ENCODE measurements at regions not wholly inside any gene's neighbourhood (a gene's known extent, or its start where the extent isn't known, plus 50 kb on each side); places are given as distances from the start of the nearest gene placed in this dataset.
"Not testable (repeated sequence)": the region's sequence is repeated elsewhere in the genome, so short reads cannot be mapped to it uniquely, and the experiment has no call there.

DNA sequence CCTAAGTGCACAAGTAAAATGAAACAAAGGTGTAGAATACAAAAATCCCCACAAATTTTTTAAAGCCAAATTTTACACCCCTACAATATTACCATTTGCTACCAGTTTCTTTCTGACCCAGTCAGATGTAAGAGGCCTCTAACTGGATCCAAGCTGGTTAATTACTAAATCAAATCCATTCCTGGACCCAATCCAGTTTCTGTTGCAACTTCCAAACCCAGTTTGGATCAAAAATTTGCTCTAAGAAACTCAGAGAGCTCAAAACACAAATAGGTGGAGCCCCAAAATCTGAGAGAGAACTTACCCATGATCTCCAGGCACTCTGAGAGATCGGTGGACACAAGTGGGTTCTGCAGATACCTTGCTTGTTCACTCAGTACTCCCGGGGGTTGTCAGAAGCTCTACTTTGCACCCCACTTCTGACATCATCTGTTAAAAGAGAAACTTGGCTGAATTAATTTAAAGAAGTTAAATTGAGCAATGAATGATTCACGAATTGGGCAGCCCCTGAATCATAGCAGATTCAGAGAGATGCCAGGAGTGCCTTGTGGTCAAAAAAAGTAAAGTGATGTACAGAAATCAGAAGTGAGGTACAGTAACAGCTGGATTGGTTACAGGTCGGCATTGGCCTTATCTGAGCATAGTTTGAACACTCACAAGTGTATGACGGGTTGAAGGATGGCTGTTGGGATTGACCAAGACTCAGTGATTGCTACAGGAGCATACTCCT lies 448.0 kb downstream of the KCNT2 start:
- FAIRE-seq: no peak
- no peak overlapping the region for H3K27ac ChIP-seq (ENCODE audit: low read depth in 1 of 3, low read length in 2 of 3)
- peaks cover 0 to 3% of the 10 kb centered on the region in 2 donors for H3K9me3 ChIP-seq (ENCODE audit: control insufficient read depth in 2 of 2, insufficient read depth in 1 of 2, low read depth in 1 of 2, low read length in 1 of 2)
- no peaks in the 10 kb centered on the region for H3K27me3 ChIP-seq (ENCODE audit: control insufficient read depth in 3 of 3, insufficient read depth in 3 of 3, low read length in 3 of 3)
- DNase-seq: no peak
- no peaks in the 10 kb centered on the region for H3K4me1 ChIP-seq (ENCODE audit: control insufficient read depth in 3 of 3, insufficient read depth in 2 of 3, low read depth in 1 of 3, low read length in 2 of 3)
- H3K4me3 ChIP-seq (ENCODE audit: low read depth in 1 of 3, low read length in 3 of 3): no peak overlapping the region
- 62 to 79% (median 63%) methylated on average over 5 of the region's 5 CpGs for WGBS, 3 donors
- no peaks in the 10 kb centered on the region for H3K36me3 ChIP-seq (ENCODE audit: control insufficient read depth in 3 of 3, insufficient read depth in 2 of 3, low read depth in 1 of 3, low read length in 3 of 3)

DNA sequence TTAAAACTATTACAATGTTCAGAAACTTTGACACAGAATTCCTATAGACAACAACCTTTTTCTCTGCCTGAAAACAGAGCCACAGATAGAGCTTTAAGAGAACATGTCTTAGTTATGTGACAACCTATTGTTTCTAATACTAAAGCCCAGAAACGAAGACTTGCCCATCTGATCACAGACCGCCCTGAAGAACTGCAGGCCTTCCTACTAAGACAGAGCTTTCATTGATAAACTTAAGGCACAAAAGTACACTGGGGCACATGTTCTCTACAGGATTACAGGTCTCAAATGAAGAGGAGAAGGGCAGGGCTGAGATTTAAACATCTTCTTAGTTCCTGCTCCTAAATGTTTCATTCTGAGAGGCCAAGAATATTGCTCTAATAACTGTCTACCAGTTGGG lies 452.7 kb downstream of the KCNT2 start:
- H3K27ac ChIP-seq (ENCODE audit: low read depth in 1 of 3, low read length in 2 of 3): no peak overlapping the region
- FAIRE-seq: no peak

DNA sequence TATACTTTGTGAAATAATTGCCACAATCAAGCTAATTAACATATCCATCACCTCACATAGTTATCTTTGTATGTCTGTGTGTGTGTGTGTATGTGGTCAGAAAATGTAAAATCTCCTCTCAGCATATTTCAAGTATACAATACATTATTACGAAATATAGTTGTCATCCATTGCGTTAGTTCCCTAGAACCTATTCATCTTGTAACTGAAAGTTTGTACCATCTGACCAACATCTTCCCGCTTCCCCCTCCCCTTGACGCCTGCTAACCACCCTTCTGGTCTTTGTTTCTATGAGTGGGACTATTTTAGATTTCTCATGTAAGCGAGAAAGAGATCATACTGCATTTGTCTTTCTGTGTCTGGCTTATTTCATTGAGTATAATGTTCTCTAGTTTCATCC lies 455.3 kb downstream of the KCNT2 start:
- H3K27me3 ChIP-seq (ENCODE audit: control insufficient read depth in 3 of 3, insufficient read depth in 3 of 3, low read length in 3 of 3): no peaks in the 10 kb centered on the region
- H3K27ac ChIP-seq (ENCODE audit: low read depth in 1 of 3, low read length in 2 of 3): no peak overlapping the region
- FAIRE-seq (peak; percentile 64), DNase-seq (no peak)
- H3K4me1 ChIP-seq (ENCODE audit: control insufficient read depth in 3 of 3, insufficient read depth in 2 of 3, low read depth in 1 of 3, low read length in 2 of 3): no peaks in the 10 kb centered on the region
- 83 to 91% (median 85%) methylated on average over 5 of the region's 5 CpGs for WGBS, 3 donors
- H3K36me3 ChIP-seq (ENCODE audit: control insufficient read depth in 3 of 3, insufficient read depth in 2 of 3, low read depth in 1 of 3, low read length in 3 of 3): no peaks in the 10 kb centered on the region
- H3K9me3 ChIP-seq (ENCODE audit: control insufficient read depth in 2 of 2, insufficient read depth in 1 of 2, low read depth in 1 of 2, low read length in 1 of 2): no peaks in the 10 kb centered on the region
- H3K4me3 ChIP-seq (ENCODE audit: low read depth in 1 of 3, low read length in 3 of 3): no peak overlapping the region

More for the DNA sequence above, 452.7 kb downstream of the KCNT2 start:
- no peaks in the 10 kb centered on the region for H3K9me3 ChIP-seq (ENCODE audit: control insufficient read depth in 2 of 2, insufficient read depth in 1 of 2, low read depth in 1 of 2, low read length in 1 of 2)
- no peak for DNase-seq
- no peaks in the 10 kb centered on the region for H3K4me1 ChIP-seq (ENCODE audit: control insufficient read depth in 3 of 3, insufficient read depth in 2 of 3, low read depth in 1 of 3, low read length in 2 of 3)
- H3K36me3 ChIP-seq (ENCODE audit: control insufficient read depth in 3 of 3, insufficient read depth in 2 of 3, low read depth in 1 of 3, low read length in 3 of 3): no peaks in the 10 kb centered on the region
- 85 to 90% (median 87%) methylated on average over 2 of the region's 2 CpGs for WGBS, 3 donors
- no peaks in the 10 kb centered on the region for H3K27me3 ChIP-seq (ENCODE audit: control insufficient read depth in 3 of 3, insufficient read depth in 3 of 3, low read length in 3 of 3)
- no peak overlapping the region for H3K4me3 ChIP-seq (ENCODE audit: low read depth in 1 of 3, low read length in 3 of 3)

DNA sequence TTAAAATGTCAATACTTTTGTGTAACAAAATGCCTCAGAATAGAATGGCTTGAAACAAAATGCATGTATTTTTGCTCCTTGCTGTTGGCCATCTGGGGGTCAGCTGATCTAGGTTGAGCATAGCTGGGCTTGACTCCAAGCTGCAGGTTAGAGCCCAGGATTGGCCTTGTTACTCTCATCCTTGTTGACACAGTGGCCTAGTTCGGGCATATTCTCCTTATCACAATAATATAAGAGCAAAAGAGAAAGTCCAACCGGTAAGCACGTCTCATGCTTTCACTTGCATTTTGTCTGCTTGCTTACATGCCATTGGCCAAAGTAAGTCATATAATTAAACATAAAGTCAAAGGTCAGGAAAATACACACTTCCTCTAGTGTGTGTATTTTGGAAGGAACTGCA lies 456.2 kb downstream of the KCNT2 start:
- WGBS, 3 donors: 5 to 35% (median 14%) methylated on average over 3 of the region's 3 CpGs
- H3K27ac ChIP-seq (ENCODE audit: low read depth in 1 of 3, low read length in 2 of 3): no peak overlapping the region
- FAIRE-seq (no peak), DNase-seq (peak; percentile 6 to 88)
- H3K36me3 ChIP-seq (ENCODE audit: control insufficient read depth in 3 of 3, insufficient read depth in 2 of 3, low read depth in 1 of 3, low read length in 3 of 3): no peaks in the 10 kb centered on the region
- H3K4me1 ChIP-seq (ENCODE audit: control insufficient read depth in 3 of 3, insufficient read depth in 2 of 3, low read depth in 1 of 3, low read length in 2 of 3): no peaks in the 10 kb centered on the region
- H3K4me3 ChIP-seq (ENCODE audit: low read depth in 1 of 3, low read length in 3 of 3): no peak overlapping the region
- no peaks in the 10 kb centered on the region for H3K27me3 ChIP-seq (ENCODE audit: control insufficient read depth in 3 of 3, insufficient read depth in 3 of 3, low read length in 3 of 3)
- no peaks in the 10 kb centered on the region for H3K9me3 ChIP-seq (ENCODE audit: control insufficient read depth in 2 of 2, insufficient read depth in 1 of 2, low read depth in 1 of 2, low read length in 1 of 2)

DNA sequence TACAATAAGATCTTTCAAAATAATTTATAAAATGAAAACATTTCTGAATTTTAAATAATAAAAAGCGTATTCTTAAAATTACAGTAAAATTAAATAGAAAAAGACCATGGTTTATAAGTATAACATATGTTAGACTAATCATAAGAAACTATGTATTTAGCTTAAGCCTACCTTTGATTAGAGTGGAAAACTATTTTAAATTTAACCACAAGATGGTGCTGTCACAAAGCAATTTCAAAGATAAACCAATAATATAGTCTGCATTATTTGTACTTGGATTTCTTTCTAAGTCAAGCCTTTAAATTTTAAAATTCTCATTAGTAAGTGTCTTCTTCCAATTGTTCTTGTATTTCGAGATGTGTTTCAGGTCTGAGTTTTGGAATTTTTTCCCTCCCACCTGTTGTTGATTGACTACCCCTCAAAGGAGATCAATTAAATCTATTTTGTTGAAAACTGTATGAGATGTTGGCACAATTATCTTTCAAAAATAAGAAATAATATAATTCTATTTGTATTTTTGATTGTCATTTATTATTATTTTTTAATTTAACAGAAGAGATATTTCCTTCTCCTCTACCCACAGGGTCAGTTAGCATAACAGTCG lies 459.8 kb downstream of the KCNT2 start:
- FAIRE-seq (peak; percentile 95), DNase-seq (peak; percentile 28 to 45)

DNA sequence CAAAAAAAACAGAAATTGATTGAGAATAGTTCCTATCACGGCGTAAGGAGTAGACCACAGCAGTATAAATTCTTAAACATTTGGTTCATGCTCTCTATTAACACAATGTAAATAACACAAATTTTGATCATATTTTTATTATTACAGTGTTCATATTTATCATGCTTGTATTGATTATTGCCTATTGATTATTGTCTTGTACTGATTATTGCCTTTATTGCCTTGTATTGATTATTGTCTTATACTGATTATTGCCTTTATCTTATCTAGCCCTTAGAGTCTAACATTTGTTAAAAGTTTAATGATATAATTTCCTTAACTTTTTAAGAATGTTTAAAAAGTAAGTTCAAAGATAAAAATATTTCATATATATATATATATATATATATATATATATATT lies 460.7 kb downstream of the KCNT2 start:
- Histone ChIP-seq H3K27ac (ENCODE audit: low read depth in 1 of 3, low read length in 2 of 3) (no peak overlapping the region), H3K4me3 (ENCODE audit: low read depth in 1 of 3, low read length in 3 of 3) (no peak overlapping the region), H3K4me1 (ENCODE audit: control insufficient read depth in 3 of 3, insufficient read depth in 2 of 3, low read depth in 1 of 3, low read length in 2 of 3) (no peaks in the 10 kb centered on the region), H3K27me3 (ENCODE audit: control insufficient read depth in 3 of 3, insufficient read depth in 3 of 3, low read length in 3 of 3) (no peaks in the 10 kb centered on the region), H3K9me3 (ENCODE audit: control insufficient read depth in 2 of 2, insufficient read depth in 1 of 2, low read depth in 1 of 2, low read length in 1 of 2) (no peaks in the 10 kb centered on the region), H3K36me3 (ENCODE audit: control insufficient read depth in 3 of 3, insufficient read depth in 2 of 3, low read depth in 1 of 3, low read length in 3 of 3) (no peaks in the 10 kb centered on the region)
- FAIRE-seq: no peak
- 91 to 95% (median 95%) methylated on average over 2 of the region's 2 CpGs for WGBS, 3 donors
- no peak for DNase-seq

More for the DNA sequence above, 459.8 kb downstream of the KCNT2 start:
- 38 to 42% (median 41%) methylated on average over 3 of the region's 3 CpGs for WGBS, 3 donors
- Histone ChIP-seq H3K4me1 (ENCODE audit: control insufficient read depth in 3 of 3, insufficient read depth in 2 of 3, low read depth in 1 of 3, low read length in 2 of 3) (no peaks in the 10 kb centered on the region), H3K27ac (ENCODE audit: low read depth in 1 of 3, low read length in 2 of 3) (no peak overlapping the region), H3K9me3 (ENCODE audit: control insufficient read depth in 2 of 2, insufficient read depth in 1 of 2, low read depth in 1 of 2, low read length in 1 of 2) (no peaks in the 10 kb centered on the region), H3K27me3 (ENCODE audit: control insufficient read depth in 3 of 3, insufficient read depth in 3 of 3, low read length in 3 of 3) (no peaks in the 10 kb centered on the region), H3K4me3 (ENCODE audit: low read depth in 1 of 3, low read length in 3 of 3) (no peak overlapping the region), H3K36me3 (ENCODE audit: control insufficient read depth in 3 of 3, insufficient read depth in 2 of 3, low read depth in 1 of 3, low read length in 3 of 3) (no peaks in the 10 kb centered on the region)

DNA sequence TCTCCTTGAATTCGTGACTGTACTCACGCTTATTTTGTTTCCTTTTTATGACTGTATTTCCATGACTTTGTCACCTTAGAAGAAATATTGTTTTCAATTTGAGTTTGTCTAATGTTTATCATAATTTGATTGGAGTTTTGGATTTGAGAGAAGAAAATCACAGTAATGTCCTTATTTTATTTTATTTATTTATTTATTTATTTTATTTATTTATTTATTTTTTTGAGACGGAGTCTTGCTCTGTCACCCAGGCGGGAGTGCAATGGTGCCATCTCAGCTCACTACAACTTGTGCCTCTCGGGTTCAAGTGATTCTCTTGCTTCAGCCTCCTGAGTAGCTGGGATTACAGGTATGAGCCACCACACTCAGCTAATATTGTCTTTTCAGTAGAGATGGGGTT lies 463.1 kb downstream of the KCNT2 start:
- WGBS, 3 donors: 90 to 95% (median 92%) methylated on average over 5 of the region's 5 CpGs
- H3K9me3 ChIP-seq (ENCODE audit: control insufficient read depth in 2 of 2, insufficient read depth in 1 of 2, low read depth in 1 of 2, low read length in 1 of 2); H3K4me1 ChIP-seq (ENCODE audit: control insufficient read depth in 3 of 3, insufficient read depth in 2 of 3, low read depth in 1 of 3, low read length in 2 of 3); H3K27ac ChIP-seq (ENCODE audit: low read depth in 1 of 3, low read length in 2 of 3); H3K36me3 ChIP-seq (ENCODE audit: control insufficient read depth in 3 of 3, insufficient read depth in 2 of 3, low read depth in 1 of 3, low read length in 3 of 3); H3K27me3 ChIP-seq (ENCODE audit: control insufficient read depth in 3 of 3, insufficient read depth in 3 of 3, low read length in 3 of 3); H3K4me3 ChIP-seq (ENCODE audit: low read depth in 1 of 3, low read length in 3 of 3); DNase-seq; FAIRE-seq: not testable (repeated sequence)

DNA sequence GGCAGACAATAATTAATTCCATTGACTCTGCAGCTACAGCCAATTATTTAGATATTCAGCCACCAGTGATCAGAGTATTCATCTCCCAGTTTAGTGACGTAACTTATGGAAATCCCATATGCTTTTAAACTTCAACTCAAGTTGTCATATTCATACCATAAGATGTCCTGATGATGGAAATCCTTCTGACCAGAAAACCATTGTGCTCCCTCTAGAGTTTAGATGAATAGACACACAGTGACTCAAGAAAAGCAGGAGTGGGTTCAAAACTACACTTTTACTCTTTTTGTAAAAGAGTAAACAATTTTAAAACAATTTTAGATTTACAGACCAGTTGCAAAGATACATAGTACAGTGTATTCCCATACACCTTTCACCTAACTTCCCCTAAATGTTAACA lies 463.7 kb downstream of the KCNT2 start:
- DNase-seq: no peak
- H3K4me3 ChIP-seq (ENCODE audit: low read depth in 1 of 3, low read length in 3 of 3): no peak overlapping the region
- no peak overlapping the region for H3K27ac ChIP-seq (ENCODE audit: low read depth in 1 of 3, low read length in 2 of 3)
- H3K9me3 ChIP-seq (ENCODE audit: control insufficient read depth in 2 of 2, insufficient read depth in 1 of 2, low read depth in 1 of 2, low read length in 1 of 2): no peaks in the 10 kb centered on the region
- FAIRE-seq: no peak
- no peaks in the 10 kb centered on the region for H3K36me3 ChIP-seq (ENCODE audit: control insufficient read depth in 3 of 3, insufficient read depth in 2 of 3, low read depth in 1 of 3, low read length in 3 of 3)
- H3K27me3 ChIP-seq (ENCODE audit: control insufficient read depth in 3 of 3, insufficient read depth in 3 of 3, low read length in 3 of 3): no peaks in the 10 kb centered on the region
- no peaks in the 10 kb centered on the region for H3K4me1 ChIP-seq (ENCODE audit: control insufficient read depth in 3 of 3, insufficient read depth in 2 of 3, low read depth in 1 of 3, low read length in 2 of 3)
- 79 to 89% (median 81%) methylated on average over 1 of the region's 1 CpG for WGBS, 3 donors
